ENCODE measurements at regions not wholly inside any gene's neighbourhood (a gene's known extent, or its start where the extent isn't known, plus 50 kb on each side); places are given as distances from the start of the nearest gene placed in this dataset.
"Not testable (repeated sequence)": the region's sequence is repeated elsewhere in the genome, so short reads cannot be mapped to it uniquely, and the experiment has no call there.

- no peak for DNase-seq
Observed at GRCh38 chr2:12486205-12487118, 230.3 kb upstream of the TRIB2 start.

- DNase-seq = no peak
Observed at GRCh38 chr2:12487253-12488004, 229.3 kb upstream of the TRIB2 start.

GRCh38 chr2:12488352-12489318 lies 228.1 kb upstream of the TRIB2 start:
- no peak for DNase-seq

- no peak for DNase-seq
Observed at GRCh38 chr2:12490641-12491040, 226.1 kb upstream of the TRIB2 start.

- not testable (repeated sequence) for DNase-seq
Observed at GRCh38 chr2:12492360-12492759, 224.4 kb upstream of the TRIB2 start.

GRCh38 chr2:12493031-12493513 lies 223.7 kb upstream of the TRIB2 start:
- DNase-seq = no peak

GRCh38 chr2:12495247-12495868 lies 221.4 kb upstream of the TRIB2 start:
- no peak for DNase-seq

- DNase-seq = no peak
Observed at GRCh38 chr2:12498286-12498685, 218.4 kb upstream of the TRIB2 start.

- DNase-seq = no peak
Observed at GRCh38 chr2:12498704-12499103, 218.0 kb upstream of the TRIB2 start.

GRCh38 chr2:12500899-12501298 lies 215.8 kb upstream of the TRIB2 start:
- DNase-seq = no peak

- no peak for DNase-seq
Observed at GRCh38 chr2:12501469-12502158, 215.1 kb upstream of the TRIB2 start.

GRCh38 chr2:12502759-12503158 lies 214.0 kb upstream of the TRIB2 start:
- no peak for DNase-seq

GRCh38 chr2:12504443-12504842 lies 212.3 kb upstream of the TRIB2 start:
- no peak for DNase-seq

- no peak for DNase-seq
Observed at GRCh38 chr2:12506846-12507245, 209.9 kb upstream of the TRIB2 start.

GRCh38 chr2:12507295-12507694 lies 209.4 kb upstream of the TRIB2 start:
- no peak for DNase-seq

- no peak for DNase-seq
Observed at GRCh38 chr2:12510070-12510469, 206.7 kb upstream of the TRIB2 start.

GRCh38 chr2:12513339-12513738 lies 203.4 kb upstream of the TRIB2 start:
- DNase-seq = no peak

GRCh38 chr2:12514168-12514567 lies 202.6 kb upstream of the TRIB2 start:
- no peak for DNase-seq

- no peak for DNase-seq
Observed at GRCh38 chr2:12514631-12515437, 201.9 kb upstream of the TRIB2 start.

GRCh38 chr2:12515871-12516270 lies 200.9 kb upstream of the TRIB2 start:
- DNase-seq = no peak
